MCF 10A (cell line): ENCODE measurements at regions not wholly inside any gene's neighbourhood (a gene's known extent, or its start where the extent isn't known, plus 50 kb on each side); places are given as distances from the start of the nearest gene placed in this dataset.

Experiments
- BruUV-seq: library from RNA; stranded (reverse); fragments of 400-500 nt; replicated peaks from 2 replicates; lab custom pipeline; 2021; lab: Mats Ljungman, UMichigan
- CTCF ChIA-PET: fragments of 300-600 bp; sonication (Branson Sonifier 250); formaldehyde crosslinking; extraction: SDS; loops from one replicate; lab custom pipeline; 2021; ENCODE audit warnings: antibody characterized with exemption, inconsistent platforms; lab: Yijun Ruan, JAX
- POLR2A ChIA-PET: fragments of 300-600, 350-650 bp; sonication (Branson Sonifier 250); formaldehyde crosslinking; extraction: SDS; loops from one replicate; lab custom pipeline; 2020; ENCODE audit warnings: antibody characterized with exemption, inconsistent platforms; lab: Yijun Ruan, JAX
- DNase-seq: peaks from one replicate; pipeline ENCODE4 v3.0.0-alpha.2; 2018; ENCODE audit not compliant: unreplicated experiment
- H3K27ac Mint-ChIP-seq: one replicate; pipeline ENCODE4 v1.8.0; 2022; ENCODE audit warnings: mild to moderate bottlenecking, low read depth, mixed read lengths; ENCODE audit not compliant: unreplicated experiment
- H3K27me3 Mint-ChIP-seq: one replicate; pipeline ENCODE4 v1.8.0; 2022; ENCODE audit warnings: mixed read lengths; ENCODE audit not compliant: insufficient read depth, unreplicated experiment
- H3K36me3 Mint-ChIP-seq: one replicate; pipeline ENCODE4 v1.8.0; 2022; ENCODE audit warnings: mild to moderate bottlenecking, moderate library complexity, mixed read lengths; ENCODE audit not compliant: insufficient read depth, unreplicated experiment
- H3K4me1 Mint-ChIP-seq: one replicate; pipeline ENCODE4 v1.8.0; 2022; ENCODE audit warnings: mixed read lengths; ENCODE audit not compliant: insufficient read depth, unreplicated experiment
- H3K4me3 Mint-ChIP-seq: one replicate; pipeline ENCODE4 v1.8.0; 2022; ENCODE audit warnings: mild to moderate bottlenecking, moderate library complexity, mixed read lengths; ENCODE audit not compliant: unreplicated experiment
- H3K9me3 Mint-ChIP-seq: one replicate; pipeline ENCODE4 v1.8.0; 2022; ENCODE audit warnings: mixed read lengths; ENCODE audit not compliant: unreplicated experiment
- CTCF ChIP-seq: fragments of 200-600 bp; IDR thresholded peaks from one replicate; pipeline ENCODE4 v1.8.0; 2022; ENCODE audit warnings: antibody characterized with exemption, mild to moderate bottlenecking; ENCODE audit not compliant: unreplicated experiment
- intact Hi-C: fragments of 100-400 bp; cut with micrococcal nuclease; formaldehyde crosslinking; loops from 2 replicates; pipeline ENCODE4 v1.14.1; 2022

GRCh38 chr20:58071298-58071697 is 157.2 kb downstream of the ANKRD60 start:
- ChIA-PET POLR2A (no interaction called here), CTCF (interaction anchor here (0.6 to 8.7 kb wide), 2 partner anchors 16 to 99 kb away, joined by 3 to 56 read pairs; no protein-coding TSS in a partner anchor)
- no peaks in the 10 kb centered on the region for H3K4me1 Mint-ChIP-seq
- DNase-seq = no peak
- no peak overlapping the region for H3K27ac Mint-ChIP-seq
- H3K9me3 Mint-ChIP-seq = no peaks in the 10 kb centered on the region
- no TSS peak for BruUV-seq
- no peak overlapping the region for H3K4me3 Mint-ChIP-seq
- H3K27me3 Mint-ChIP-seq = peaks cover 78% of the 10 kb centered on the region
- intact Hi-C loops = no loop called here
- no peak for TF ChIP-seq CTCF
- H3K36me3 Mint-ChIP-seq = no peaks in the 10 kb centered on the region

GRCh38 chr20:58070664-58071196 is 157.7 kb downstream of the ANKRD60 start:
- no peak for DNase-seq
- Mint-ChIP-seq H3K9me3 (no peaks in the 10 kb centered on the region), H3K27ac (no peak overlapping the region), H3K36me3 (no peaks in the 10 kb centered on the region), H3K27me3 (peaks cover 73% of the 10 kb centered on the region), H3K4me3 (no peak overlapping the region), H3K4me1 (no peaks in the 10 kb centered on the region)
- intact Hi-C loops = no loop called here
- BruUV-seq = no TSS peak
- ChIA-PET POLR2A (no interaction called here), CTCF (no interaction called here)
- TF ChIP-seq CTCF = no peak

GRCh38 chr20:58069796-58070663 is 158.4 kb downstream of the ANKRD60 start:
- no TSS peak for BruUV-seq
- Mint-ChIP-seq H3K27ac (no peak overlapping the region), H3K4me1 (no peaks in the 10 kb centered on the region), H3K27me3 (peaks cover 66% of the 10 kb centered on the region), H3K9me3 (no peaks in the 10 kb centered on the region), H3K4me3 (no peak overlapping the region), H3K36me3 (no peaks in the 10 kb centered on the region)
- TF ChIP-seq CTCF = no peak
- CTCF ChIA-PET = interaction anchor here (0.6 to 2.6 kb wide), 3 partner anchors 17 to 155 kb away, joined by 3 to 21 read pairs (median 3); no protein-coding TSS in a partner anchor
- intact Hi-C loops = no loop called here
- no peak for DNase-seq
- POLR2A ChIA-PET = no interaction called here

GRCh38 chr20:58069207-58069606 is 159.2 kb downstream of the ANKRD60 start:
- ChIA-PET CTCF (interaction anchor here (0.6 to 2.6 kb wide), 4 partner anchors 18 to 415 kb away, joined by 3 to 21 read pairs (median 4); no protein-coding TSS in a partner anchor), POLR2A (no interaction called here)
- H3K27ac Mint-ChIP-seq = no peak overlapping the region
- no TSS peak for BruUV-seq
- H3K36me3 Mint-ChIP-seq = no peaks in the 10 kb centered on the region
- DNase-seq = no peak
- no peaks in the 10 kb centered on the region for H3K9me3 Mint-ChIP-seq
- H3K27me3 Mint-ChIP-seq = peaks cover 59% of the 10 kb centered on the region
- TF ChIP-seq CTCF = no peak
- no peak overlapping the region for H3K4me3 Mint-ChIP-seq
- no peaks in the 10 kb centered on the region for H3K4me1 Mint-ChIP-seq
- intact Hi-C loops = no loop called here
